Neural cell (in vitro differentiated cells): ENCODE measurements at regions not wholly inside any gene's neighbourhood (a gene's known extent, or its start where the extent isn't known, plus 50 kb on each side); places are given as distances from the start of the nearest gene placed in this dataset.

ENCODE experiments used
- H2AFZ ChIP-seq: fragments of 200-600, 300-800 bp; sonication (generic), shearing (Covaris generic); 2 replicates; pipeline ENCODE4 v1.6.0; 2014; ENCODE audit warnings: low read depth, mild to moderate bottlenecking, antibody characterized with exemption, low read length, moderate library complexity
- H3F3A ChIP-seq: fragments of 200-600 bp; shearing (Covaris generic); 2 replicates; pipeline ENCODE4 v1.6.1; 2016; ENCODE audit warnings: mild to moderate bottlenecking, moderate library complexity, mixed read lengths, antibody characterized with exemption, low read length; ENCODE audit not compliant: insufficient read depth, poor library complexity, severe bottlenecking
- H3K27ac ChIP-seq: fragments of 200-600, 300-800 bp; sonication (generic), shearing (Covaris generic); 2 replicates; pipeline ENCODE4 v1.5.1; 2014; ENCODE audit warnings: mild to moderate bottlenecking, low read length, moderate library complexity
- H3K27me3 ChIP-seq: fragments of 300-800, 200-600 bp; sonication (generic), shearing (Covaris generic); 2 replicates; pipeline ENCODE4 v1.6.0; 2014; ENCODE audit warnings: mild to moderate bottlenecking, low read depth, low read length, moderate library complexity; ENCODE audit not compliant: insufficient read depth
- H3K36me3 ChIP-seq: fragments of 300-800, 200-600 bp; sonication (generic), shearing (Covaris generic); 2 replicates; pipeline ENCODE4 v1.5.1; 2014; ENCODE audit warnings: mild to moderate bottlenecking, antibody characterized with exemption, low read length, moderate library complexity; ENCODE audit not compliant: insufficient read depth
- H3K4me2 ChIP-seq: fragments of 300-800, 200-600 bp; sonication (generic), shearing (Covaris generic); 2 replicates; pipeline ENCODE4 v1.6.0; 2014; ENCODE audit warnings: mild to moderate bottlenecking, low read length
- H3K4me3 ChIP-seq: fragments of 300-800, 200-600 bp; sonication (generic), shearing (Covaris generic); 2 replicates; pipeline ENCODE4 v1.5.1; 2014; ENCODE audit warnings: mild to moderate bottlenecking, low read length, moderate library complexity
- H3K79me2 ChIP-seq: fragments of 200-600 bp; shearing (Covaris generic); replicated peaks from 2 replicates; pipeline ENCODE4 v1.6.0; 2014; ENCODE audit warnings: mild to moderate bottlenecking, low read length, moderate library complexity; ENCODE audit not compliant: insufficient read depth
- H3K9ac ChIP-seq: fragments of 300-800, 200-600 bp; sonication (generic), shearing (Covaris generic); 2 replicates; pipeline ENCODE4 v1.6.1; 2016; ENCODE audit warnings: mild to moderate bottlenecking, low read length, mixed read lengths
- H3K9me2 ChIP-seq: fragments of 200-600 bp; shearing (Covaris generic); 2 replicates; pipeline ENCODE4 v1.6.1; 2016; ENCODE audit warnings: mild to moderate bottlenecking, low read length, mixed read lengths; ENCODE audit not compliant: insufficient read depth
- H3K9me3 ChIP-seq: fragments of 200-600, 300-800 bp; sonication (generic), shearing (Covaris generic); 2 replicates; pipeline ENCODE4 v1.6.1; 2016; ENCODE audit warnings: mild to moderate bottlenecking, mixed run types, low read length, moderate library complexity, mixed read lengths
- H4K20me1 ChIP-seq: fragments of 200-600 bp; shearing (Covaris generic); 2 replicates; pipeline ENCODE4 v1.6.1; 2016; ENCODE audit warnings: mild to moderate bottlenecking, mixed run types; ENCODE audit not compliant: insufficient read depth
- CTCF ChIP-seq: fragments of 450-650 bp; IDR thresholded peaks from 2 replicates; pipeline ENCODE4 v1.5.1; 2014; ENCODE audit warnings: antibody characterized with exemption, mild to moderate bottlenecking, moderate library complexity; ENCODE audit not compliant: poor library complexity, severe bottlenecking
- EP300 ChIP-seq: fragments of 450-650 bp; conservative IDR thresholded peaks from 2 replicates; pipeline ENCODE4 v1.6.1; 2014; ENCODE audit warnings: antibody characterized with exemption, mild to moderate bottlenecking, moderate library complexity; ENCODE audit not compliant: poor library complexity, severe bottlenecking
- EZH2 ChIP-seq: fragments of 200-600, 300-800 bp; shearing (Covaris generic), sonication (generic); IDR thresholded peaks from 2 replicates; pipeline ENCODE4 v1.6.1; 2014; ENCODE audit warnings: antibody characterized with exemption, low read length, borderline replicate concordance, mild to moderate bottlenecking; ENCODE audit not compliant: insufficient read depth, poor library complexity, severe bottlenecking
- POLR2AphosphoS5 ChIP-seq: IDR thresholded peaks from 2 replicates; pipeline ENCODE4 v1.6.1; 2012
- RAD21 ChIP-seq: fragments of 450-650 bp; conservative IDR thresholded peaks from 2 replicates; pipeline ENCODE4 v1.6.1; 2014; ENCODE audit warnings: antibody characterized with exemption, mild to moderate bottlenecking, moderate library complexity
- REST ChIP-seq: IDR thresholded peaks from 2 replicates; pipeline ENCODE4 v1.6.1; 2012; ENCODE audit warnings: borderline replicate concordance
- SMC3 ChIP-seq: fragments of 450-650 bp; conservative IDR thresholded peaks from 2 replicates; pipeline ENCODE4 v1.6.1; 2014; ENCODE audit warnings: antibody characterized with exemption, mild to moderate bottlenecking, moderate library complexity; ENCODE audit not compliant: poor library complexity
- TAF1 ChIP-seq: IDR thresholded peaks from 2 replicates; pipeline ENCODE4 v1.6.1; 2012; ENCODE audit warnings: low read depth

- Histone ChIP-seq H3K4me2 (no peak overlapping the region), H3F3A (no peaks in the 10 kb centered on the region), H3K9ac (no peak overlapping the region), H3K9me3 (no peaks in the 10 kb centered on the region), H3K36me3 (no peaks in the 10 kb centered on the region), H3K27ac (no peak overlapping the region), H3K79me2 (no peaks in the 10 kb centered on the region), H3K27me3 (no peaks in the 10 kb centered on the region), H4K20me1 (no peaks in the 10 kb centered on the region), H2AFZ (no peak overlapping the region), H3K4me3 (no peak overlapping the region), H3K9me2 (no peaks in the 10 kb centered on the region)
- TF ChIP-seq SMC3 (no peak), POLR2AphosphoS5 (no peak)
Observed at GRCh38 chr15:69863446-69863845, 234.3 kb downstream of the TLE3 start.

- Histone ChIP-seq H3K9ac (no peak overlapping the region), H4K20me1 (no peaks in the 10 kb centered on the region), H3K79me2 (no peaks in the 10 kb centered on the region), H3K9me3 (no peaks in the 10 kb centered on the region), H3K27me3 (no peaks in the 10 kb centered on the region), H3K4me3 (no peak overlapping the region), H3K36me3 (no peaks in the 10 kb centered on the region), H3K27ac (no peak overlapping the region), H3K9me2 (no peaks in the 10 kb centered on the region), H3K4me2 (no peak overlapping the region), H3F3A (no peaks in the 10 kb centered on the region), H2AFZ (no peak overlapping the region)
- TF ChIP-seq RAD21: no peak
- TF ChIP-seq CTCF: no peak
- TF ChIP-seq POLR2AphosphoS5: no peak
- TF ChIP-seq EZH2: no peak
- no peak for TF ChIP-seq SMC3
Observed at GRCh38 chr15:69865369-69865768, 232.3 kb downstream of the TLE3 start.

GRCh38 chr15:69868756-69869155 is 229.0 kb downstream of the TLE3 start:
- Histone ChIP-seq H3K9me2 (no peaks in the 10 kb centered on the region), H3K27me3 (no peaks in the 10 kb centered on the region), H2AFZ (no peak overlapping the region), H3K79me2 (no peaks in the 10 kb centered on the region), H3F3A (no peaks in the 10 kb centered on the region), H3K4me3 (no peak overlapping the region), H3K9me3 (no peaks in the 10 kb centered on the region), H3K36me3 (no peaks in the 10 kb centered on the region), H3K4me2 (no peak overlapping the region), H4K20me1 (no peaks in the 10 kb centered on the region), H3K27ac (no peak overlapping the region), H3K9ac (no peak overlapping the region)
- TF ChIP-seq CTCF (no peak), POLR2AphosphoS5 (no peak), TAF1 (no peak), REST (no peak), EZH2 (no peak), EP300 (no peak)
